SH-SY5Y (cell line): ENCODE measurements at regions not wholly inside any gene's neighbourhood (a gene's known extent, or its start where the extent isn't known, plus 50 kb on each side); places are given as distances from the start of the nearest gene placed in this dataset.

Source experiments
- GATA2 ChIP-seq: IDR thresholded peaks from 2 replicates; pipeline ENCODE4 v1.6.1; 2011; ENCODE audit warnings: mild to moderate bottlenecking, low read depth, low read length
- GATA3 ChIP-seq: IDR thresholded peaks from 2 replicates; pipeline ENCODE4 v1.6.1; 2011; ENCODE audit warnings: low read depth, mild to moderate bottlenecking, low read length, moderate library complexity

DNA sequence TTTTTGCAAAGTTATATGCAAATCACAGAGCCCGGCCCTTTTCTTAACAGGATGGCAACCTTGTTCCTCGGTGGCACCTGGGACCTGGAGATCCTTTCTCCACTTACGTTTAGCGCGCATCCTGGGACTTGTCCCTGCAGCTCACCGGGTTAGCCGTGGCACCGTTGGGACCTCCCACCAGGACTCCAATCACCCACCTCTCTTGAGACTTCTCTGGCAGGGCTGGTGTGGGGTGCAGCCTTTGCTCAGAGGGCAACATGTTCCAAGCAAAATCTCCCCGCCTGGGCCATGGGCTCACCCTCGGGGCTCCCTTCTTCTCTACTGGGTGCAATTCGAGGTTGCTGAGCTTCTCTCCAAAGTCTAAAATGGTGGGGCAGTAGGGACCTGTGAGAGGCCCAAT, 211.9 kb upstream of the UMPS start:
- no peak for TF ChIP-seq GATA2
- TF ChIP-seq GATA3 = no peak
